ENCODE measurements at regions not wholly inside any gene's neighbourhood (a gene's known extent, or its start where the extent isn't known, plus 50 kb on each side); places are given as distances from the start of the nearest gene placed in this dataset.

DNA sequence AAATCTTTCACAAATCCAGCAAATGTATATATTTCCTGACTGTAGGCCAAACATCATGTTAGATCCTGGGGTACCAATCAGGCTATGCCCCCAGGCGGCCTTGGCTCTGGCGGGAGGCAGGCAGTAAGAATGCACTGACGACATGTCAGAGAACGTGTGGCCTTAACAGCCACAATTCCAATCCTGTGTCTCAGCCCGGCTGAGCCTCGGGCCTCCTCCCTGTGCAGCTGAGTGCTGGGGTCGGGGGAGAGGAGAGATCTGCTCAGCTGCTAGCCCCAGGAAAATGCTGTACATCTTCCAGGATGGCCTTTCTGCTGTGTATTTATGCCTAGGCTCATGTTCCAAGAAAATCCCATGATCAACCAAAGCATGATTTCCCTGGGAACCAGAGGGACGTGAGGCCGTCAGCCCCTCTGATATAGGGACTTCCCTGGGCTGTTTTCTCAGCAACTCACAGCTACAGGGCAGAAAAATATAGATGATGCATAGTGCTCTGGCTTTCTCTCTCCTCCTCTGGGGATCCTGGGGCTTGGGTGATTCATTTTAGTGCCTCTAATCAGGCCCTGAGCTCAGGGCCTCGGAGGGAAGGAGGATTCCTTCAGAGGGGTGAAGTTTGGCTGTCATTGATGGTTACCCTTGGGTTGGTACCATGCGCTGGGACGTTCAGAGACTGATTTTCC is 604.0 kb downstream of the HS3ST4 start:
- no peak for DNase-seq (ENCODE audit: low read depth)

DNA sequence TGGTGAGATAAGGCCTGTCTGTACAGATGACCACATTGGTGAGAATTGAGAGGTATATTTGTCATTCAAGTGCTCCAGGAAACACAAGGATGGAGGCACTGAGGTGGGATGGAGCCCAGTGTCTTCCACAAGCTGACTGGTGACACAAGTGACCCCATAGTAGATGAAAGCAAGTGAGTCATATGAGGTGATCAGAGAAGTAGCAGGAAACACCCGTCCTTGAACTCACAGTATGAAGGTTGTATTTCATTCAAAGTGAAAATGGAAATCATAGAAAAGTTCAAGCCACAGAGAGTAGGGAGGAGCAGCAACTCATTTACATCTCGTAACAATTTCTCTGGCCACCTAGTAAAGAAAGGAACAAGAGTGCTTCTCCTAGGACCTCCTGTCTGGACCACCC is 609.8 kb downstream of the HS3ST4 start:
- no peak for DNase-seq (ENCODE audit: low read depth)

DNA sequence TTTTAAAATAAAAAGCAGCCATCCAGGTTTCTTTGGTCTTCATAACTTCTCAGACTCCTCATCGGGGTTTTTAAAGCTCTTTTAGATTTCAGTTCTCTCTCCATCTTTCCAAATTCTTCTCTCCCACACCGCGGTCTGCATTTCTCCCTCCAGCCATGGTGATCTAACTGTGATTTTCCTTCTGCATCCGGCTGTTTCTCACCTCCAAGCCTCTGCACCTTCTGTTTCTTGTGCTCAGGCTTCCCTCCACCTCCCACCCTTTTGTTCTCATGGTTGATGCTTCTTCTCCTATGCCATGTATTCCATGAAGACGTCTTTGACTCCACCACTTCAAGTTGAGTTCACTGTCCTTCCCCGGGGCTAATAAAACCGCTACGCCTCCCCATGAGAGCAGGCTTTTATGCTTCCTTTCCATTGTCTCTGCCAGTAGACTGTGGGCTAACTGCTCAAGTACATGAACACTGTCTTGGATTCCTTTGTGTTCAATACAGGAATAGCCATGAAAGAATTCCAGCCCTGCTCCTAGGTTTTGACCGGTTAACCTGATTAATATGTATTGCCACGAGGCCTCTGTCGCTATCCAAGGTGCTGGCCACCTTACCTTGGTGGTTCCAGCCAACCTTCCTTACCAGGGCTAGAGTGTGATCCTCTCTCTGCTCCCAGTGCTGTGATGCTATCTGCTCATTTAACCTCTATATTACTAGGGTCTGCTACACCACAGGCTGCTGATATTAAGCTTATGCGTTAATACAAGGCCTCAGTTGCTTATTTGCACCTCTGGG is 625.1 kb downstream of the HS3ST4 start:
- DNase-seq (ENCODE audit: low read depth): no peak

DNA sequence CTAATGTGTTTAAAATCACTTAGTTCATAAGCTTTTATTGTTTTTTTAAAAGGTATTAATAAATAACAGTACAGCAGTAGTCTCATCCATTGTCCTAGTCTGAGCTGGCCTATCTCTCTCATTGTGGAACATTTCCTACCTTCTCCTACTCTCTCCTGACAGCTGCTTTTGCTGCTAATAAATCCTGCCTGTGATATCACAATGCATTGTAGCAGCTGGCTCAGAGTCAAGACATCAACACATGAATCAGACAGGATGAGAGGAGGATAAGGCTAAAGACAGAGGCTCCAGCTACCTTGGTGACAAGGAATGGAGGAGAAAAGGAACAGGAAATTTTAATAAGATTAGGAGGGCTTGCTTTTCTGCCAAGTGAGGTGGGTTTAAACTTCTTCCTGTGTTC is 626.1 kb downstream of the HS3ST4 start:
- DNase-seq (ENCODE audit: low read depth): no peak

DNA sequence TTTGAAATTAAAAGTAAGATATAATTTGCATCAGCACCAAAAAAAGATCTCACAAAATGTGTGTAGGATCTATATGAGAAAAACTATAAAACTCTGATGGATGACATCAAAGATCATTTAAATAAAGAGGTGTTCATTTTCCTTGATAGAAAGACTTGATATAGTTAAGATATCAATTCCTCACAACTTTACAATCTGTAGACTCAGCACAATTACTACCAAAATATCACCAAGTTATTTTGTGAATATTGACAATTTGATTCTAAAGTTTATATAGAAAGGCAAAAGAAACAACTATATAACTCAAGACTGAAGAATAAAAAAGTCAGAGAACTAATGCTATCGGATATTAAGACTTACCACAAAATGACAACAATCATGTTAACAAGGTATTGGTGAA is 638.9 kb downstream of the HS3ST4 start:
- DNase-seq (ENCODE audit: low read depth): no peak

DNA sequence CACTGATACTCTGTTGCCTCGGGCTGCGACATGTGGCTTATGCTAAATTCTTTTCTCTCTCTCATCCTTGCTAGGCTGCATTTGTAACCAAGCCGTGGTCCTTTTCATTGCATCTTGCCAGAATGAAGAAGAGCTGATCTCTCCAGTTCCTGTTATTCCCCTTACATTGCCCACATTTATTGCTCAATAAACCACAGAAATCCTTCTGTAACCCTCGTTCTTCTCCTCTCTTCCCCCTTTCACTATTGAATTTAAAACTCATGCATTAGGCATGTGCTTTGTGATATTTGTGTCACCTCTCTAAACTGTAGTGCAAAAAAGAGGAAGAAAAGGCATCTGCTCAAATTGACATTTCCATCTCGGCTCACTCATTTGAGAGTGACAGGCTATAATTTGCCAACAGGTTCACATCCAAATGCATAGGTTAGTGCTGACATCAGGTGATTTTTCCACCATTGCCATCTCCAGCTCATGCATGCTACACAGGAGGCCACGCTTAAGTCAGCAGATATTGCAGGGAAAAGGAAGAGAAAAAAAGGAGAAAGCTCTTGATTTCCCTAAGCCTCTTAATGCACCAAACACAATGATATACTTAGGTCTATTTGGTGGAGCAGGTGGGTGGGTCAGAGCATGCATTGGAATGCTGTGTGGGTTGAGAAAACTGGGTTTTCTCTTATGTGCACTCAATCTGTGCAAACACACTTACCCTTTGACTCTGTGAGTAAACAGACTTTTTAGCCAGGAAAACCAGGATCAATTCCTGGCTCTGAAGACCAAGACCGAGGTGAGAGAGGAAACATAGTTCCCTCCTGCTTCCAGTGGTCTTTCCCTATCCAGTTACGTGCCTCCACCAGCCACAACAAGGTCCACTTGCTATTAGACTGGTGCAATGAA is 642.7 kb downstream of the HS3ST4 start:
- no peak for DNase-seq (ENCODE audit: low read depth)

DNA sequence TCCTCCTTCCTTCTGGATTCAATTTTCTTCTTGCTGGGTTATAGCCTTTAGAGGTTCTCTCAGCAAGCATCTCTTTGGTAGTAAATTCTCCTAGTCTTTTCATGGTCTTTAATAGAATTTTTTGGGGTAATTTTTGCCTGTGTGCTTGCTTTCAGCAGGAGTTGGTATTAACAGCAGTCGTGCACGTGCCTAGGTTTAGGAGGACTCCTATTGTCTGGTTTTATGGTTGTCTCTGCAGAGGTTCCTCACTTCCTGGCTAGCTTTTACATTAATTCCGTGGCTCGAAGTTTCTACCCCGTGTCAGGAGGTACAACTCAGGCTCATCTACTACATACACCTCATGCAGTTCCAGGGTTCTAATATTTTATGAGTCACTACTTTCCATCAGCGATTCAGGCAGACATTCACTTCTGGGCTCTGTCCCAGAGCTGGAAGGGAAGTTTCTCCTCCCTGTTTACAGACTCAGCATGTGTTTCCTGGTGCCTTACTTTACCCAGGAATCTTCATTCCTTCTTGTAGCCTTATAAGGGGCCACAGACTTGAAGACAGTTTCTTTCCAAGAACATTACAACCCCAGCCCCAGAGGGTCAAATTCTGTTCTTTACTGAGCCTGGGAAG is 643.6 kb downstream of the HS3ST4 start:
- no peak for DNase-seq (ENCODE audit: low read depth)

DNA sequence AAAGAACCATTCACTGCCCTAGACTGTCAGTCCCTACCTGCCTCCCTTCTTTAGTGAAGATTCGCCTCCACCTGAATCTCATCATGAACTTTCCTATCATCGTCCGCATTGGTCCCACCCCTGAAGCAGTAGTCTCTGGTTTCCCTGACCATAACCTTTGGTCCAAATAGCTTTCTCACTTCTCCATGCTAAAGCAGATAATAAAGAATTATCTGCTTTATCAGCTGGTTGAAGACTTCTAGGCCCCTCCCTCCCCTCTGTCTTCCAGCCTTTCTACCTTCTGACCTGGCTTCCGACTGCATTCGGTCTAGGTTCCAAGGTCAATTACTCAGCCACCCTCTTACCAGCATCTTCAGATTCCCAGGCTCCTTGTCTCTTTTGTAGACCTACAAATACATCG is 650.9 kb downstream of the HS3ST4 start:
- DNase-seq (ENCODE audit: low read depth): no peak

DNA sequence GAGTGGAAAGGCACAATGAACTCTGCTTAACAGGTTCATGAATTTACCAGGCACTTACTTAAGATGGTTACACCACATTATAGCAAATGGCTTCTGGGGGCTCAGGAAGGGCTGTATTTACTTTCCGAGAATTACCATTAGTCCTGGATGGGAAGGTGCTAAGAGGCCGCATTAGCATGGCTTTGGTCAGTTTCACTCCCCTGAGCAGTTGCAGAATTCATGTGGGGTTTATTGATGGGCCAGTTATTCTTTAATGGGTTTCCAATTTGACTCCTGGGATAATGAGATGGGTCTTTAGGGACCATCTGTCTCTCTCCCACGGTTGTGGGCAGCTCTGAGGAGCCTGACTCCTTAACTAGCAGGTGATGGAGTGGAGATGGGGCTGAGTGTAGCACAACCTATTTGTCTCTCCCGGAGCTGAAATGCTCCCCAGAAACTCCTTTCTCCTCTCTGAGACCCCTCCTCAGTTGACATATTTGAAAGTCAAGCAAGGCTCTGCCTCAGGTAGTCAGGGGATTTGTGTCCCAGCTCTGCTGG is 652.5 kb downstream of the HS3ST4 start:
- no peak for DNase-seq (ENCODE audit: low read depth)

DNA sequence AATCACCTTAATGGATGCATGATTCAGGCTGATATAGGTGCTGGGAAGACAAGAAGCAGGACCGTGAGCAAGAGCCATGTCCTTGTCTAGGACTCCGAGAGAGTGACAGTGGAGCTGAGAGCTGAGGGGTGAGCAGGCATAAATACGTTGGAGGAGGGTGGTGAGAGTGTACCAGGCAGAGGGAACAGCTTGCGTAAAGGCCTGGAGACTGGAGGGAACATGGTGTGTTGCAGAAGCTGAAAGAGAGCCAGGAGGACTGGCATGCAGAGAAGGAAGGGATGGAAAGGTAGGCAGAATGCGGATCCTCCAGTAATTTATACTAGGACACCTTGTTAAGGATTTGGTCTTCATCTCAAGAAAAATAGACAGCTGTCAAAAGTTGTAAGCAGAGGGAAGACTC is 653.2 kb downstream of the HS3ST4 start:
- DNase-seq (ENCODE audit: low read depth): no peak

DNA sequence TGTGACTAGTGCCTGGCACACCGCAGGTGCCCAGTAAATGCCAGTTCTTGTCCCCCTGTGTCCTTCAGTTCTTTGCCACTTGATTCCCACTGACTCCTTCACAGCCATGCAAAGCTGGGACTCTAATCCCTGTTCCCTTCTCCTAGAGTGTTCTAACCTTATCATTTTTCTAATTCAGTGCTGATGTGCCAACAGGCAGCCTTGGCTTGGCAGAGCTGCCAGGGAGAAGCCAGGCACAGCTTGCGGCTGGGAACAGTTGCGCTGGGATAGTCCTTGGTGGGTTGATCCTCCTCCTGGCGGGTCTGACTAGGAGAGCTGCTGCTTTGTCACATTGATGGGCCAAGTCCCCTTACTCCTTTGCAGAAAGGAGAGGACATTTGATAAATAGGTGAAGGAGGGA is 654.2 kb downstream of the HS3ST4 start:
- DNase-seq (ENCODE audit: low read depth): no peak

DNA sequence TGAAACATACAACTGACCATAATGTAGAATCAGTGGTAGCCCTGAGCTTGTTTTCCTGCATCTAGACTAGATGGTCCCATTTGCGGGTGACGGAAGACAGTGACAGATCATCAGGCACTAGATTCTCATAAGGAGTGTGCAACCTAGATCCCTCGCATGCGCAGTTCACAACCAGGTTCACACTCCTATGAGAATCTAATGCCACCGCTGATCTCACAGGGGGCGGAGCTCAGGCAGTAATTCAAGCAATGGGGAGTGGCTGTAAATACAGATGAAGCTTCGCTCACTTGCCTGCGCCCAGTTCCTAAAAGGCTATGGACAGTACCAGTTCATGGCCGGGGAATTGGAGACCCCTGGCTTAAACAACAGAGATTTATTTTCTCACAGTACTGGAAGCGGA is 656.3 kb downstream of the HS3ST4 start:
- DNase-seq (ENCODE audit: low read depth): no peak

DNA sequence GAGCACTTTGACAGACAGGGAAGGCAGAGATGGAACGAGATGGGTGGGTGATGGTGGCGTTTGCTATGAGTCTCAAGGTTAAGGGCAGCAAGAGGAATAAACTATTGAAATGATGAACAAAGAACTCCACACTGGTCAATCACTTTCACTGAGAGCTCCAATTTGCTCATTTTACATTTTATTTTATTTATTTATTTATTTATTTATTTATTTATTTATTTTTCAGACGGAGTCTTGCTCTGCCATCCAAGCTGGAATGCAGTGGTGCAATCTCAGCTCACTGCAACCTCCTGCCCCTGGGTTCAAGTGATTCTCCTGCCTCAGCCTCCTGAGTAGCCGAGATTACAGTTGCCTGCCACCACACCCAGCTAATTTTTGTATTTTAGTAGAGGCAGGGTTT is 669.1 kb downstream of the HS3ST4 start:
- DNase-seq (ENCODE audit: low read depth): no peak

DNA sequence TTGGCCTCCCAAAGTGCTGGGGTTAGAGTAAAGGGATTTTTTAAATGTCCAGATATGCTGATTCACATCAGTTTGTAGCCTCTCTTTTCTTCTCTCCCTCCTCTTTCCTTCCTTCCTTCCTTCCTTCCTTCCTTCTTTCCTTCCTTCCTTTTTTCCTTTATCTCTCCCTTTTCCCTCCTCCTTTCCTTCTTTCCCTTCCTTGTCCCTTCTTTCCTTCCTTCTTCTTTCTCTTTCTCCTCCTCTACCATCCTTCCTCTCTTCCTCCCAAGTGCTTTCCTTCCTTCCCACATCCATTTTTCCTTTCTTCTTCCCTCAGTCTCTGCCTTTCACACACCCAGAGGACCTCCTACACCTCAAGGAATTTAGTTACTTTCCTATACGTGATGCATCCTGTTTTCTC is 671.8 kb downstream of the HS3ST4 start:
- DNase-seq (ENCODE audit: low read depth): no peak

DNA sequence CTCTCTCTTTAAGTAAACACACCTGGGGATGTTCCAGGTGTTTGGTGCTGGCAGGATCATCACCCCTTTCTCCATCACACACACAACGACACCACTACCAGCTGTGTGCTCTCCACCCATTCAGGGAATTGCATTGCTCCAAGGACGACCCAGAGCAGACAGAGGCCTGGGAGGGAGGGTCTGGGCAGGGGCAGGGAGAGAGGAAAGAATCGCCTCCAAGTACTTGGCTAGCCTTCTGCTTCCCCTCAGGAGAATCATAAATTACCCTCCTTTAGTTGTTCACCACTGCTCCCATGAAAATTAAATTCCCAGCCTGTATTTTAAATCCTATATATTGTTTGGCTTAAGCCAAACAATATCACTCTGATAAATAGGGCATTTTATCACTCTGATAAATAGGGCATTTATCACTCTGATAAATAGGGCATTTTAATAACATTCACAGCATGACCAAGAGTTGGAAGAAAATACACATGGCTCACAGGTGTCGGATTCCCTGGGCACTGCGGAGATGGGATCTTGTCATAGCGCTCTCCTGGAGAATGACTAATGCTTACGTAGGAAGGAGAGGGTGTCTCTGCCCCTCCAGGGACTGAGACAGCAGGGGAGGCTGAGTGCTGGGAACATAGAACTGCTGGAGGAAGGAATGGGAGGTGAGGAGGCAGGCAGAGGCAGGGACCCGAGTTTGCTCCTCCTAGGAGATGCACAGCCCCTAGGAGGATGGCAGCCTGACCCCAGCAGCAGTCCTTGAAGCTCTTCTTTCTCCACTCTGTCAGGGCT is 673.6 kb downstream of the HS3ST4 start:
- DNase-seq (ENCODE audit: low read depth): no peak

DNA sequence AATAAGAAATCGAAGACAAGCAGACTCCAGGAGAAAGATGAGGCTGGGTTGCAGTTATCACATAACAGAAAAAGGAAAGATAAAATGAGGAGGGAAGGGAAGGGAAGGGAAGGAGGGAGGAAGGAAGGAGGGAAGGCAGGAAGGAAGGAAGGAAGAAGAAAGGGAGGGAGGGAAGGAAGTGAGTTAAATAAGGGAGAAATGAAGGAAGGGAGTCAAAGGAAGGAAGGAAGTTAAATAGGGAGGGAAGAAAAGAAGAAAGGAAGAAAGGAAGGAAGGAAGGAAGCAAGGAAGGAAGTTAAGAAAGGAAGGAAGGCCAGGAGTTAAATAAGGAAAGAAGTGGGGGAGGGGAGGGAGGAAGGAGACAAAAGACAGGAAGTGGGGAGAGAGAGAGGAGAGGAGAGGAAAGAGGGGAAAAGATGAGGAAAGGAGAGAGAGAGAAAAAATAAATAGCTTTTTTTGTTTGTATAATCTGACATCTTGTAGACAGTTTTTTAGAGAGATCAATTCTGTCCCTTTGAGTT is 679.6 kb downstream of the HS3ST4 start:
- DNase-seq (ENCODE audit: low read depth): no peak

DNA sequence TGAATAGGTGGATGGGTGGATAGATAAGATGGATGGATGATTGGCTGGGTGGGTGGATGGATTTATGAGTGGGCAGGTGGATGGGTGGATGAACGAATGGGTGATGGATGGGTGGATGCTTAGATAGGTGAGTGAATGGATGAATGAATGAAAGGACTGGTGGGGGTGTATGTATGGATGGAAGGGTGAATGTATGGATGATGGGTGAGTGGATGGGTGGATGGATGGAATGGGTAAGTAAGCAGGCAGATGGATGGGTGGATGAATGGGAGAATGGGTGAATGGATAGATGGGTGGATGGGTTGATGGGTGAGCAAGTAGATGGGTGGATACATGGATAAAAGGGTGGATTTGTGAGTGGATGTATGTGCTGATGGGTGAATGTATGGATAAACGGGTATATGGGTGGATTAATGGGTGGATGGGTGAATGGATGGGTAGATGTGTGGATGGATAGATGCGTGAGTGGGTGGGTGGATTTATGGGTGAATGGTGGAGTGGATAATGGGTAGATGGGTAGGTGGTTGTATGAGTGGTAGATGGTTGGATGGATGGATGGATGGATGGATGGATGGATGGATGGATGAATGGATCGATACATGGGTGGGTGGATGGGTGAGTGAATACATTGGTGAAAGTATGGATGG is 682.6 kb downstream of the HS3ST4 start:
- no peak for DNase-seq (ENCODE audit: low read depth)

DNA sequence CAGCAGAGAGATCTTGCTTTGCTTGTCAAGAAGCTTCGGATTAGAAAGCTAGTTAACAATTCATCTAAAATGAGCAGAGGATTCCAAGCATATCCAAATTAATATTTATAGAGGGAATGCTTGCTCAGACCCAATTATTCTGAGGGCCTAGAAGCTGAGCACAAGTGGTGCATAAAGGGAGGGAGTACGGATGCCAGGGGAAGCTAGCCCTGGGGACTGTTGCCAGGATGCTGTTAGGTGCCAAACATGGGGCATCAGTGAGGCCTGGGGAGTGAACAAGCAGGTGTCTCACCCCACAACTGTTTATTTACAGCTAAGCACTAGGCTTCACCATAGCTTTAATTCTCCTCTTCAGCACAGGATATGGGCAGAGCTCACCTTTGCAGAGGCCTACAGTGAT is 684.1 kb upstream of the C16orf82 start:
- no peak for DNase-seq (ENCODE audit: low read depth)

DNA sequence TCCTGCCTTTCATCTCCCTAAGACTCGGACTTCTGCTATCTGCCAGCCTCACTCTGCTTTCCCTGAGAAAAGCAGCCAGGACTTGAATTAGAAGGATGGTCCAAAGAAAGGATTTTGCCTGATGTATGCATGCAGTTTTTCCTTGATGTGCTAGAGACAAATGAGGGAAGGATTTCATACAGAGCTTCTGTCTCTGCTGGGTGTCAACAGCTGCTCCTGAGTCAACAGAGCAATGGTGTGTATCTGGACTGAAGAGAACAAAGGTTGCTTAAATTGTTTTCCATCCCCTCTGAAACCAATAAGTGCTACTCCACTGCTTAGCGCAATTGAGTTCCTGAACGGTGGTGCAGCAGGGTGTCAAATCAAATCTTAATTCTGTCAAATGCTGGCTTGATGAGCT is 680.6 kb upstream of the C16orf82 start:
- DNase-seq (ENCODE audit: low read depth): no peak

DNA sequence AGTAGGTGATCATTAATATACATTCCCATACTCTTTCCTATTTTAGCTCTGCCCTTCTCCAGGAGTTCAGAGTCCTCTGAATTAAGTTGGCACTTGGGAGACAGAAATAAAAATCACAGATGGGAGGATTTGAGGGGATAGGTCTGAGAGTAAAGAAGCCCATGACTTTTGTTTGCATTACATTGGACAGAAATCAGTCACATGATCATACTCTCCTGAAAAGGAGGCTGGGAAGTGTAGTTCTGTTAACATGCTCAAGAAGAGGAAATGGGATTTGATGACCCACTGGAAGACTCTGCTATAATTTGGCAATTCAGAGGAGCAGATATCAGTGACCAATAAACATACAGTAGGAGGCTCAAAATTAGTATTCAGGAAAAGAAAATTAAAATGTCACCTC is 674.9 kb upstream of the C16orf82 start:
- DNase-seq (ENCODE audit: low read depth): no peak

Measured in forelimb muscle (tissue), 1 donor.